GM12878 (cell line): ENCODE measurements at regions not wholly inside any gene's neighbourhood (a gene's known extent, or its start where the extent isn't known, plus 50 kb on each side); places are given as distances from the start of the nearest gene placed in this dataset.

Experiments
- CTCF ChIP-seq, 3 experiments: IDR thresholded peaks in 2 of 3; conservative IDR thresholded peaks in 1 of 3; 2 replicates each; pipeline ENCODE4 v1.5.1; 2011; ENCODE audit warnings: low read depth in 3 of 3, low read length in 3 of 3, mild to moderate bottlenecking in 3 of 3, control low read depth in 2 of 3, moderate library complexity in 2 of 3, inconsistent platforms in 1 of 3, mixed read lengths in 1 of 3; ENCODE audit not compliant: control insufficient read depth in 2 of 3, insufficient read depth in 1 of 3; ENCODE audit errors: extremely low read depth in 1 of 3
- EZH2 ChIP-seq: IDR thresholded peaks from 2 replicates; pipeline ENCODE4 v1.6.1; 2012; ENCODE audit warnings: low read depth, mild to moderate bottlenecking, control low read depth, inconsistent platforms, low read length, borderline replicate concordance; ENCODE audit not compliant: control insufficient read depth
- ZNF384 ChIP-seq: IDR thresholded peaks from 2 replicates; pipeline ENCODE4 v1.6.1; 2012; ENCODE audit warnings: low read depth, mild to moderate bottlenecking, low read length, improper control_type of control experiment, borderline replicate concordance

GRCh38 chr11:33588056-33588455 lies 112.6 kb downstream of the C11orf91 start:
- TF ChIP-seq ZNF384: no peak
- TF ChIP-seq CTCF (IDR thresholded peaks at IDR 0.05 in 2 of 3, conservative IDR thresholded peaks at IDR 0.05 in 1 of 3; ENCODE audit: control insufficient read depth in 2 of 3, extremely low read depth in 1 of 3, insufficient read depth in 1 of 3, low read depth in 3 of 3, low read length in 3 of 3): no peak
- TF ChIP-seq EZH2: no peak
